Cardiac fibroblast (primary cell): ENCODE measurements at regions not wholly inside any gene's neighbourhood (a gene's known extent, or its start where the extent isn't known, plus 50 kb on each side); places are given as distances from the start of the nearest gene placed in this dataset.
A peak's percentile ranks its signal among the peaks of the same experiment; 100 is the strongest.

Experiments used
- DNase-seq, 2 donors: peaks; one replicate each; pipeline versions ENCODE4 v3.0.0 to v3.0.0-alpha.2; 2010; ENCODE audit warnings: low read depth in 2 of 2
- H3K4me3 ChIP-seq, 2 donors: replicated peaks in 1 of 2; 1 replicate in 1 of 2; 2 replicates in 1 of 2; pipeline ENCODE4 v1.5.1; 2011; ENCODE audit warnings: low read depth in 2 of 2, low read length in 2 of 2, mild to moderate bottlenecking in 2 of 2, moderate library complexity in 1 of 2
- TF ChIP-seq, protein P1 (sequence below): IDR thresholded peaks from one replicate; pipeline ENCODE4 v1.5.1; 2011; ENCODE audit warnings: low read depth, mild to moderate bottlenecking, low read length, inconsistent platforms

- DNase-seq = peak; percentile 58 to 83
- TF ChIP-seq, protein P1, sequence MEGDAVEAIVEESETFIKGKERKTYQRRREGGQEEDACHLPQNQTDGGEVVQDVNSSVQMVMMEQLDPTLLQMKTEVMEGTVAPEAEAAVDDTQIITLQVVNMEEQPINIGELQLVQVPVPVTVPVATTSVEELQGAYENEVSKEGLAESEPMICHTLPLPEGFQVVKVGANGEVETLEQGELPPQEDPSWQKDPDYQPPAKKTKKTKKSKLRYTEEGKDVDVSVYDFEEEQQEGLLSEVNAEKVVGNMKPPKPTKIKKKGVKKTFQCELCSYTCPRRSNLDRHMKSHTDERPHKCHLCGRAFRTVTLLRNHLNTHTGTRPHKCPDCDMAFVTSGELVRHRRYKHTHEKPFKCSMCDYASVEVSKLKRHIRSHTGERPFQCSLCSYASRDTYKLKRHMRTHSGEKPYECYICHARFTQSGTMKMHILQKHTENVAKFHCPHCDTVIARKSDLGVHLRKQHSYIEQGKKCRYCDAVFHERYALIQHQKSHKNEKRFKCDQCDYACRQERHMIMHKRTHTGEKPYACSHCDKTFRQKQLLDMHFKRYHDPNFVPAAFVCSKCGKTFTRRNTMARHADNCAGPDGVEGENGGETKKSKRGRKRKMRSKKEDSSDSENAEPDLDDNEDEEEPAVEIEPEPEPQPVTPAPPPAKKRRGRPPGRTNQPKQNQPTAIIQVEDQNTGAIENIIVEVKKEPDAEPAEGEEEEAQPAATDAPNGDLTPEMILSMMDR = no peak
- no peak overlapping the region for H3K4me3 ChIP-seq
Measured at GRCh38 chr20:1820138-1821079, 74.8 kb upstream of the SIRPA start.

DNA sequence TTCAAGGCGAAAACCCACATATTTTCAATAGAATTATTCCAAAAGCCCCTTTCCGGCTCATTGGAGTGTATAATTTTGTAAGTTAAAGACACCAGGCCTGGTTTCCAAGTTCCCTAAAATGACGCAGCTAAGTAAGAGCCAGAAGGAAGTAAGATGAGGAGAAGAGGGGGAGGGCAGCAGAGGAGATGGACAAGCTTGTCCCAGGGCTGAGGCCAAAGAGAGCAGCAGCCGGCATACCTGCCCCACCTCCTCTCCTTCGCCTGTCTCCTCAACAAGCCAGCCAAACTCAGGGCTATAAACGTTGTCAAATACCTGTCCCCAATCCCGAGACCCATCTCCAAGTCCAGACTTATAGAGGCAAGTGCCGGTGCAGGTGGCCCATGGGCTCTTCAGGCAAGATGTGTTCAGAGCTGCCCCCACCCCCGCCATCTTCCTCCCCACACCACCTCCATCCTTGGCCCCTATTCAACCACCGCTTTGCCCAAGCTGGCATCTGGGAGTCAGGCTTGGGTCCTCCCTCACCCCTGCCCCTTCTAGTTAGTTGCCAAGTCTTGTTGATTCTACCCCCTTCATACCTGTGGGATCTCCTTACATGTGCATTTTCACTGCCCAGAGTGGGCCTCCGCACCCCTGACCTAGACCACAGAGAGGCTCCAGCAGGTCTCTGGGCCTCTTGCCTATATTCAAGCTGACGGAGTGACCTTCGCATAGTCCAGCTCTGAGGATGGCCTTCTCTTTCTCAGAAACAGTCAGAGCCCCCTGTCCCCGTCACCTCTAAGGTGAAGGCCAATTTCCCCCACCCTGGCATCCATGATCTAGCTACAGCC, 75.7 kb upstream of the SIRPA start:
- TF ChIP-seq, protein P1 = no peak
- no peak overlapping the region for H3K4me3 ChIP-seq
- DNase-seq = no peak

GRCh38 chr20:1818895-1819294, 76.3 kb upstream of the SIRPA start:
- TF ChIP-seq, protein P1 = no peak
- H3K4me3 ChIP-seq = no peak overlapping the region
- DNase-seq = no peak

DNA sequence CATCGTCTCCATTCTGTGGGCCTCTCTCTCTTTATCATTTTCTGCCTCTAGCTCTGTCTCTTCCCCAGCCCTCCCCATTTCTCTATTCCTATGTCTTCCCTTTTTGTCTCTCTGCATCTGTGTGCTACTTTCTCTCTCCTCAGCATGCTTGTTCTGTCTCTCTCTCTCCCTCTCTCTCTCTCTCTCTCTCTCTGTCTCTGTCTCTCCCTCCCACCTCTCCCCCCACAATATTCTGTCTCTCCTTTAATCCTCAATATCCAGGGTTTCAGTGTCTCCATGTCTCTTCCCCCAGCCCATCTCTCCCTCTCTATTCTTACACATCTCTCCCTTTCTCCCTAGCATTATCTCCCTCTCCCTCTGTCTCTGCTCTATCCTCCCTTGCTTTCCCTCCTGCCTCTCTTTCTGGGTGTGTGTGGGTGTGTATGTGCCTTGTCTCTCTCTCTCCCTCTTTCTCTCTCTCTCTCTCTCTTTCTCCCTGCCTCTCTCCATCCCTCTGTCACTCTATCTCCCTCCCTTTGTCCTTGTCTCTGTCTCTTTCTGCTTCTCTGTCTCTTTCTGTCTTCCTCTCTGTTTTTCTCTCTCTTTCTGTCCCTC, 76.9 kb upstream of the SIRPA start:
- no peak for DNase-seq
- TF ChIP-seq, protein P1 = no peak
- no peak overlapping the region for H3K4me3 ChIP-seq

GRCh38 chr20:1817577-1818211, 77.5 kb upstream of the SIRPA start:
- no peak for DNase-seq
- TF ChIP-seq, protein P1 = no peak
- no peak overlapping the region for H3K4me3 ChIP-seq
